B cell (primary cell): ENCODE measurements at regions not wholly inside any gene's neighbourhood (a gene's known extent, or its start where the extent isn't known, plus 50 kb on each side); places are given as distances from the start of the nearest gene placed in this dataset.

Experiments
- EZH2 ChIP-seq: IDR thresholded peaks from 2 replicates; pipeline ENCODE4 v1.6.1; 2012; ENCODE audit warnings: borderline replicate concordance, low read depth, mild to moderate bottlenecking, moderate library complexity, low read length; ENCODE audit not compliant: insufficient read depth, poor library complexity, severe bottlenecking
- TF ChIP-seq, protein P1 (sequence below): fragments of 200-600 bp; IDR thresholded peaks from one replicate; pipeline ENCODE4 v1.8.0; 2022; ENCODE audit warnings: antibody characterized with exemption, mild to moderate bottlenecking

DNA sequence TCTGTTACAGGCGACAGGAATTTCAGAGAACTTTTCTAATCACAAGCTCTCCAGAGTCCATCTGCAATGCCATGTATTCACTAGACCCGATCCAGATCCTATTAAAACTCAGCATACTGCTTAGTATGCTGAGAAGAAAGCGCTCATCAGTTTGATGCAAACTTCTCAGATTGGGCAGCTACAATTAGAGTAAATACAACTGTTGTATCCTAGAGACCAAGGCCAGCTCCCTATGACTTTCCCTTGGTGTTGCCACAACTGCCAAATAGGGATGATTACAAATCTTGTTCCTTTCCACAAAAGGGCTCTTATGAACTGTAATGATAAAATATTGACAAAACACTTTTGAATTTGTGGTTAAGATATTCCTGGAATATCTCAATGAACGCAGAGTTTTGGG is 191.2 kb downstream of the SPRY2 start:
- TF ChIP-seq, protein P1, sequence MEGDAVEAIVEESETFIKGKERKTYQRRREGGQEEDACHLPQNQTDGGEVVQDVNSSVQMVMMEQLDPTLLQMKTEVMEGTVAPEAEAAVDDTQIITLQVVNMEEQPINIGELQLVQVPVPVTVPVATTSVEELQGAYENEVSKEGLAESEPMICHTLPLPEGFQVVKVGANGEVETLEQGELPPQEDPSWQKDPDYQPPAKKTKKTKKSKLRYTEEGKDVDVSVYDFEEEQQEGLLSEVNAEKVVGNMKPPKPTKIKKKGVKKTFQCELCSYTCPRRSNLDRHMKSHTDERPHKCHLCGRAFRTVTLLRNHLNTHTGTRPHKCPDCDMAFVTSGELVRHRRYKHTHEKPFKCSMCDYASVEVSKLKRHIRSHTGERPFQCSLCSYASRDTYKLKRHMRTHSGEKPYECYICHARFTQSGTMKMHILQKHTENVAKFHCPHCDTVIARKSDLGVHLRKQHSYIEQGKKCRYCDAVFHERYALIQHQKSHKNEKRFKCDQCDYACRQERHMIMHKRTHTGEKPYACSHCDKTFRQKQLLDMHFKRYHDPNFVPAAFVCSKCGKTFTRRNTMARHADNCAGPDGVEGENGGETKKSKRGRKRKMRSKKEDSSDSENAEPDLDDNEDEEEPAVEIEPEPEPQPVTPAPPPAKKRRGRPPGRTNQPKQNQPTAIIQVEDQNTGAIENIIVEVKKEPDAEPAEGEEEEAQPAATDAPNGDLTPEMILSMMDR, result no peak
- no peak for TF ChIP-seq EZH2
